ENCODE measurements at regions not wholly inside any gene's neighbourhood (a gene's known extent, or its start where the extent isn't known, plus 50 kb on each side); places are given as distances from the start of the nearest gene placed in this dataset.
A peak's percentile ranks its signal among the peaks of the same experiment; 100 is the strongest.

- no peak for TF ChIP-seq CTCF (IDR thresholded peaks at IDR 0.05; ENCODE audit: unreplicated experiment)
- H3K9me3 Mint-ChIP-seq = no peaks in the 10 kb centered on the region
- no peak for DNase-seq (ENCODE audit: low spot score in 2 of 2, unreplicated experiment in 2 of 2)
- peaks cover 12% of the 10 kb centered on the region for H3K27me3 Mint-ChIP-seq (ENCODE audit: low read depth)
- H3K36me3 Mint-ChIP-seq = no peaks in the 10 kb centered on the region
- H3K4me1 Mint-ChIP-seq = no peaks in the 10 kb centered on the region
- no peak overlapping the region for H3K4me3 Mint-ChIP-seq
- no peak overlapping the region for H3K27ac Mint-ChIP-seq
These were observed 198.8 kb upstream of the TMEM132C start for GRCh38 chr12:128068211-128068610.

DNA sequence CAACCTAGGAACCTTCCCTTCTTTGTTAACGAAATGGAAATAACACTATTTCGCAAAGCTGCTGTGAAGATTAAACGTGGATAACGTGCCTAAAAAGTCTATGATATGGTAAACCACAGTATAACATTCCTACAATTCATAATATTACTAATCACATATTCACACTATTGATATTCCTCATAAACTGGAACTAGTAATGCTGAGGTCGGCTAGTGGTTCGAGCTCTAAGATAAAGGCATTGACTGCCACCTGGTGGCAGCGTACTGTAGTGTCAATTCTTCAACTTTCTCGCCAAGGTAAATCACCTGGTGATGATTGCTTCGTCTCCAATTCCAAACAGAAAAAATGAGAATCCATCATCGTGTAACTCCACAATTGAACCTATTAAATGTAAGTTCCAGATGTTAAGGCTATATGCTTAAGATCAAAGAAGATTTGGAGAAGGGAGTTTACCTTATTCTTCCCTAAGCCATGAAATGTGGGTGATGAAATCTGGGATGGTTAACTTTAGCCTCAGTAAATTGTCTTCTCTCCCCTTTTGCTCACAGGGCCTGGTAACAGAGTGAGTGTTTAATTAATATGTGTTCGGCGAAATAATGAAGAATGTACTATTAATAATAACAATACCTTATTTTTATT lies 197.5 kb upstream of the TMEM132C start:
- Mint-ChIP-seq H3K9me3 (no peaks in the 10 kb centered on the region), H3K27me3 (ENCODE audit: low read depth) (peaks cover 8% of the 10 kb centered on the region), H3K36me3 (no peaks in the 10 kb centered on the region), H3K4me1 (no peaks in the 10 kb centered on the region), H3K4me3 (no peak overlapping the region), H3K27ac (no peak overlapping the region)
- peak; percentile 88 for TF ChIP-seq CTCF (IDR thresholded peaks at IDR 0.05; ENCODE audit: unreplicated experiment)
- peak in 1 of 2 experiments; percentile 56 for DNase-seq (ENCODE audit: low spot score in 2 of 2, unreplicated experiment in 2 of 2)

GRCh38 chr12:128073937-128074336 lies 193.0 kb upstream of the TMEM132C start:
- H3K27ac Mint-ChIP-seq = no peak overlapping the region

GRCh38 chr12:128075332-128075731 lies 191.6 kb upstream of the TMEM132C start:
- no peak for TF ChIP-seq CTCF (IDR thresholded peaks at IDR 0.05; ENCODE audit: unreplicated experiment)
- no peak for DNase-seq (ENCODE audit: low spot score in 2 of 2, unreplicated experiment in 2 of 2)
- no peak overlapping the region for H3K27ac Mint-ChIP-seq
- peaks cover 8% of the 10 kb centered on the region for H3K9me3 Mint-ChIP-seq
- H3K4me1 Mint-ChIP-seq = no peaks in the 10 kb centered on the region
- H3K4me3 Mint-ChIP-seq = no peak overlapping the region
- H3K36me3 Mint-ChIP-seq = no peaks in the 10 kb centered on the region
- peaks cover 9% of the 10 kb centered on the region for H3K27me3 Mint-ChIP-seq (ENCODE audit: low read depth)

More at GRCh38 chr12:128073937-128074336, 193.0 kb upstream of the TMEM132C start:
- H3K36me3 Mint-ChIP-seq = no peaks in the 10 kb centered on the region
- H3K4me3 Mint-ChIP-seq = no peak overlapping the region
- H3K4me1 Mint-ChIP-seq = no peaks in the 10 kb centered on the region
- no peak for DNase-seq (ENCODE audit: low spot score in 2 of 2, unreplicated experiment in 2 of 2)
- TF ChIP-seq CTCF (IDR thresholded peaks at IDR 0.05; ENCODE audit: unreplicated experiment) = no peak
- H3K27me3 Mint-ChIP-seq (ENCODE audit: low read depth) = peaks cover 9% of the 10 kb centered on the region
- peaks cover 8% of the 10 kb centered on the region for H3K9me3 Mint-ChIP-seq

- Mint-ChIP-seq H3K27ac (no peak overlapping the region), H3K4me3 (no peak overlapping the region), H3K27me3 (ENCODE audit: low read depth) (peaks cover 9% of the 10 kb centered on the region), H3K9me3 (peaks cover 8% of the 10 kb centered on the region), H3K36me3 (no peaks in the 10 kb centered on the region), H3K4me1 (no peaks in the 10 kb centered on the region)
- no peak for TF ChIP-seq CTCF (IDR thresholded peaks at IDR 0.05; ENCODE audit: unreplicated experiment)
- no peak for DNase-seq (ENCODE audit: low spot score in 2 of 2, unreplicated experiment in 2 of 2)
These were observed 190.8 kb upstream of the TMEM132C start for GRCh38 chr12:128076188-128076587.

Data from mesothelial cell of epicardium (in vitro differentiated cells).